ENCODE measurements at regions not wholly inside any gene's neighbourhood (a gene's known extent, or its start where the extent isn't known, plus 50 kb on each side); places are given as distances from the start of the nearest gene placed in this dataset.

DNA sequence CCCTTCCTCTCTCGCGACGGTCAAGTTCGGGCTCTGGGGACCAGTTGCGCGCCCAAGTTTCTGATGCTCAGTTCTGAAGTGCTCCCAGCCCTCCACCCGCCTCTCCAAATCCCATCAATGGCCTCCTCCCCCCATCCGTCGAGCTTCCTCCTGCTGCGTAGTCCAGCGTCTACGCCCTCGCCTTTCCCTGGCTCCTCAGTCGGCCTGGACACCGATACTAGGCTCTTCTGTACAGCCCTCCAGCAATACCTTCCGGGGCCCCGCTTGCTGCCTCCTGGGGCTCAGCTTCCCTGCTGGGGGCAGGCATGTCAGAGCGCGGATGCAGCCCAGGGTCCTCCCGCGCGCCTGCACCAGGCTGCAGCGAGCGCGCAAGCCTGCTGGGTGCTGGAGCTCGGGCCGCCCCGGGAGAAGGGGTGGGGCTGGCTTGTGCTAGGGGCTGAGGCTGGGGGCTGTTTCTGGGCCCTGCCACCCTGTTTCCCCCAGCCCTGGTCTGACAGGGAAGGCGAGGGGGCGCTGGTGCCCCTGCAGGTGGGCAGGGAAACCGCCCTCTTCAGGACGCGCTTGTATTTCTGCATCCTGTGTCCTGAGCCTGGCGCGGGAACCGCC, 353.3 kb upstream of the SUCLG2 start:
- TF ChIP-seq TAF1 (IDR thresholded peaks at IDR 0.05; ENCODE audit: borderline replicate concordance, insufficient read depth, low read length) (no peak), POLR2AphosphoS5 (IDR thresholded peaks at IDR 0.05; ENCODE audit: low read depth, low read length) (no peak), SIN3A (IDR thresholded peaks at IDR 0.05; ENCODE audit: borderline replicate concordance, insufficient read depth, low read length) (no peak)
- TF ChIP-seq, protein P1, sequence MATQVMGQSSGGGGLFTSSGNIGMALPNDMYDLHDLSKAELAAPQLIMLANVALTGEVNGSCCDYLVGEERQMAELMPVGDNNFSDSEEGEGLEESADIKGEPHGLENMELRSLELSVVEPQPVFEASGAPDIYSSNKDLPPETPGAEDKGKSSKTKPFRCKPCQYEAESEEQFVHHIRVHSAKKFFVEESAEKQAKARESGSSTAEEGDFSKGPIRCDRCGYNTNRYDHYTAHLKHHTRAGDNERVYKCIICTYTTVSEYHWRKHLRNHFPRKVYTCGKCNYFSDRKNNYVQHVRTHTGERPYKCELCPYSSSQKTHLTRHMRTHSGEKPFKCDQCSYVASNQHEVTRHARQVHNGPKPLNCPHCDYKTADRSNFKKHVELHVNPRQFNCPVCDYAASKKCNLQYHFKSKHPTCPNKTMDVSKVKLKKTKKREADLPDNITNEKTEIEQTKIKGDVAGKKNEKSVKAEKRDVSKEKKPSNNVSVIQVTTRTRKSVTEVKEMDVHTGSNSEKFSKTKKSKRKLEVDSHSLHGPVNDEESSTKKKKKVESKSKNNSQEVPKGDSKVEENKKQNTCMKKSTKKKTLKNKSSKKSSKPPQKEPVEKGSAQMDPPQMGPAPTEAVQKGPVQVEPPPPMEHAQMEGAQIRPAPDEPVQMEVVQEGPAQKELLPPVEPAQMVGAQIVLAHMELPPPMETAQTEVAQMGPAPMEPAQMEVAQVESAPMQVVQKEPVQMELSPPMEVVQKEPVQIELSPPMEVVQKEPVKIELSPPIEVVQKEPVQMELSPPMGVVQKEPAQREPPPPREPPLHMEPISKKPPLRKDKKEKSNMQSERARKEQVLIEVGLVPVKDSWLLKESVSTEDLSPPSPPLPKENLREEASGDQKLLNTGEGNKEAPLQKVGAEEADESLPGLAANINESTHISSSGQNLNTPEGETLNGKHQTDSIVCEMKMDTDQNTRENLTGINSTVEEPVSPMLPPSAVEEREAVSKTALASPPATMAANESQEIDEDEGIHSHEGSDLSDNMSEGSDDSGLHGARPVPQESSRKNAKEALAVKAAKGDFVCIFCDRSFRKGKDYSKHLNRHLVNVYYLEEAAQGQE (IDR thresholded peaks at IDR 0.05; ENCODE audit: insufficient read depth in 1 of 2, low read depth in 2 of 2, low read length in 2 of 2) = no peak
